ENCODE measurements at regions not wholly inside any gene's neighbourhood (a gene's known extent, or its start where the extent isn't known, plus 50 kb on each side); places are given as distances from the start of the nearest gene placed in this dataset.
A peak's percentile ranks its signal among the peaks of the same experiment; 100 is the strongest.
"Not testable (repeated sequence)": the region's sequence is repeated elsewhere in the genome, so short reads cannot be mapped to it uniquely, and the experiment has no call there.

GRCh38 chr7:56291-56913, 136.0 kb upstream of the FAM20C start:
- DNase-seq, result no peak

GRCh38 chr7:57071-57470, 135.3 kb upstream of the FAM20C start:
- no peak for DNase-seq

GRCh38 chr7:57482-58255, 134.7 kb upstream of the FAM20C start:
- no peak for DNase-seq

- no peak for DNase-seq
Measured at GRCh38 chr7:58316-58715, 134.1 kb upstream of the FAM20C start.

GRCh38 chr7:59079-60016, 133.0 kb upstream of the FAM20C start:
- no peak for DNase-seq

- DNase-seq, result no peak
Measured at GRCh38 chr7:60017-60675, 132.2 kb upstream of the FAM20C start.

- no peak for DNase-seq
Measured at GRCh38 chr7:60706-61105, 131.7 kb upstream of the FAM20C start.

GRCh38 chr7:61111-61510, 131.3 kb upstream of the FAM20C start:
- no peak for DNase-seq

- no peak for DNase-seq
Measured at GRCh38 chr7:61576-62360, 130.6 kb upstream of the FAM20C start.

GRCh38 chr7:62361-63116, 129.8 kb upstream of the FAM20C start:
- no peak for DNase-seq

GRCh38 chr7:63117-63480, 129.3 kb upstream of the FAM20C start:
- DNase-seq, result no peak

- no peak for DNase-seq
Measured at GRCh38 chr7:63521-64021, 128.8 kb upstream of the FAM20C start.

- DNase-seq, result peak; percentile 27
Measured at GRCh38 chr7:64098-64915, 128.1 kb upstream of the FAM20C start.

- no peak for DNase-seq
Measured at GRCh38 chr7:64916-65341, 127.4 kb upstream of the FAM20C start.

- peak; percentile 21 for DNase-seq
Measured at GRCh38 chr7:65554-65953, 126.8 kb upstream of the FAM20C start.

GRCh38 chr7:66296-66695, 126.1 kb upstream of the FAM20C start:
- DNase-seq, result no peak

- no peak for DNase-seq
Measured at GRCh38 chr7:66741-67140, 125.6 kb upstream of the FAM20C start.

GRCh38 chr7:67661-68395, 124.5 kb upstream of the FAM20C start:
- DNase-seq, result no peak

- peak; percentile 70 for DNase-seq
Measured at GRCh38 chr7:68629-69028, 123.7 kb upstream of the FAM20C start.

- DNase-seq, result not testable (repeated sequence)
Measured at GRCh38 chr7:69052-69451, 123.3 kb upstream of the FAM20C start.

Measured in T1000 (cell line).